Neural progenitor cell (in vitro differentiated cells): ENCODE measurements at regions not wholly inside any gene's neighbourhood (a gene's known extent, or its start where the extent isn't known, plus 50 kb on each side); places are given as distances from the start of the nearest gene placed in this dataset.

ENCODE experiments used
- DNase-seq: peaks from one replicate; pipeline ENCODE4 v3.0.0-alpha.2; 2016; ENCODE audit warnings: low spot score
- H2AFZ ChIP-seq: fragments of 200-600 bp; sonication (generic); replicated peaks from 2 replicates; pipeline ENCODE4 v1.6.1; 2016; ENCODE audit warnings: antibody characterized with exemption
- H3F3A ChIP-seq: fragments of 200-600 bp; sonication (generic); 2 replicates; pipeline ENCODE4 v1.6.1; 2016; ENCODE audit warnings: antibody characterized with exemption, low read depth
- H3K27ac ChIP-seq: fragments of 200-600 bp; sonication (generic); 2 replicates; pipeline ENCODE4 v1.5.1; 2016; ENCODE audit warnings: mild to moderate bottlenecking
- H3K27me3 ChIP-seq: fragments of 200-600 bp; sonication (generic); 2 replicates; pipeline ENCODE4 v1.6.1; 2016; ENCODE audit warnings: mild to moderate bottlenecking, moderate library complexity
- H3K36me3 ChIP-seq: fragments of 200-600 bp; sonication (generic); 2 replicates; pipeline ENCODE4 v1.5.1; 2016
- H3K4me1 ChIP-seq: fragments of 200-600 bp; sonication (generic); 2 replicates; pipeline ENCODE4 v1.6.1; 2016; ENCODE audit warnings: mixed run types
- H3K4me2 ChIP-seq: fragments of 200-600 bp; sonication (generic); 2 replicates; pipeline ENCODE4 v1.6.1; 2016
- H3K4me3 ChIP-seq: fragments of 200-600 bp; sonication (generic); 2 replicates; pipeline ENCODE4 v1.5.1; 2016
- H3K79me2 ChIP-seq: fragments of 200-600 bp; sonication (generic); 2 replicates; pipeline ENCODE4 v1.6.1; 2016; ENCODE audit warnings: low read depth
- H3K9ac ChIP-seq: fragments of 200-600 bp; sonication (generic); 2 replicates; pipeline ENCODE4 v1.6.1; 2016
- H3K9me3 ChIP-seq: fragments of 200-600 bp; sonication (generic); 2 replicates; pipeline ENCODE4 v1.5.1; 2016; ENCODE audit warnings: low read depth
- H4K20me1 ChIP-seq: fragments of 200-600 bp; sonication (generic); 2 replicates; pipeline ENCODE4 v1.6.1; 2016; ENCODE audit warnings: low read depth
- H3K27ac Mint-ChIP-seq: 3 replicates; pipeline ENCODE4 v1.8.0; 2021; ENCODE audit warnings: mixed read lengths
- H3K27me3 Mint-ChIP-seq: 2 replicates; pipeline ENCODE4 v1.8.0; 2022; ENCODE audit warnings: low read depth, mild to moderate bottlenecking, inconsistent platforms, moderate library complexity, mixed read lengths; ENCODE audit not compliant: insufficient read depth
- H3K36me3 Mint-ChIP-seq: 3 replicates; pipeline ENCODE4 v1.8.0; 2021; ENCODE audit warnings: mixed read lengths
- H3K4me1 Mint-ChIP-seq: 3 replicates; pipeline ENCODE4 v1.8.0; 2021; ENCODE audit warnings: mixed read lengths
- H3K4me3 Mint-ChIP-seq: 3 replicates; pipeline ENCODE4 v1.8.0; 2021; ENCODE audit warnings: mild to moderate bottlenecking, moderate library complexity, mixed read lengths
- H3K9me3 Mint-ChIP-seq: 3 replicates; pipeline ENCODE4 v1.8.0; 2020; ENCODE audit warnings: mixed read lengths
- EZH2 ChIP-seq: fragments of 200-600 bp; sonication (generic); IDR thresholded peaks from 2 replicates; pipeline ENCODE4 v1.6.1; 2017; ENCODE audit warnings: antibody characterized with exemption, mild to moderate bottlenecking, moderate library complexity
- EZH2phosphoT487 ChIP-seq: fragments of 200-600 bp; sonication (generic); IDR thresholded peaks from 2 replicates; pipeline ENCODE4 v1.6.1; 2017; ENCODE audit warnings: antibody characterized with exemption
- TF ChIP-seq, protein P1 (sequence below): fragments of 200-600 bp; sonication (generic); IDR thresholded peaks from 2 replicates; pipeline ENCODE4 v1.5.1; 2017; ENCODE audit warnings: antibody characterized with exemption, mild to moderate bottlenecking

DNA sequence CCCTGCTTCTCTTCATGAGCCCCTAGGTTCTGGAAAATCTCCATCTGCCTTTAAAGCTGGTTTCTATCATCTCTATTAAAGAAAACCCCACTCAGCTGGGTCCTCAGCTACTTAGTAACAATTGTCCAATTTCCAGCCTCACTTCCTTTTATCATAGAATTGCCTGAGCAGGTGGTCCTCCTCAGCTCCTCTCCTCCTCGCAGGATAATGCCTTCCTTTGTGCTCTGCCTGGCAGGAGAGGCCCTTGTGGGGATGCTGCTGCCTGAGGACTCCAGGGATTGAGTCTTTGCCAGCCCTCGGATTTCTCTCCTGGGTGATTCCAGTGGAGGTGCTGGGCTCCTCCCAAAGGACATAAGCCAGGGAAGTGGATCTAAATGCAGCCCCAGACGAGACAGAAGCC, 448.3 kb downstream of the INSC start:
- H3K4me1 Mint-ChIP-seq = peaks cover 22% of the 10 kb centered on the region
- H3K27me3 Mint-ChIP-seq = peaks cover 2% of the 10 kb centered on the region
- H3K36me3 Mint-ChIP-seq = peaks cover 4% of the 10 kb centered on the region
- H3K79me2 ChIP-seq = peaks cover 46% of the 10 kb centered on the region
- H2AFZ ChIP-seq = no peak overlapping the region
- peaks cover 39% of the 10 kb centered on the region for H3F3A ChIP-seq
- H3K9me3 Mint-ChIP-seq = peaks cover 21% of the 10 kb centered on the region
- peak; percentile 30 for TF ChIP-seq EZH2phosphoT487
- TF ChIP-seq, protein P1, sequence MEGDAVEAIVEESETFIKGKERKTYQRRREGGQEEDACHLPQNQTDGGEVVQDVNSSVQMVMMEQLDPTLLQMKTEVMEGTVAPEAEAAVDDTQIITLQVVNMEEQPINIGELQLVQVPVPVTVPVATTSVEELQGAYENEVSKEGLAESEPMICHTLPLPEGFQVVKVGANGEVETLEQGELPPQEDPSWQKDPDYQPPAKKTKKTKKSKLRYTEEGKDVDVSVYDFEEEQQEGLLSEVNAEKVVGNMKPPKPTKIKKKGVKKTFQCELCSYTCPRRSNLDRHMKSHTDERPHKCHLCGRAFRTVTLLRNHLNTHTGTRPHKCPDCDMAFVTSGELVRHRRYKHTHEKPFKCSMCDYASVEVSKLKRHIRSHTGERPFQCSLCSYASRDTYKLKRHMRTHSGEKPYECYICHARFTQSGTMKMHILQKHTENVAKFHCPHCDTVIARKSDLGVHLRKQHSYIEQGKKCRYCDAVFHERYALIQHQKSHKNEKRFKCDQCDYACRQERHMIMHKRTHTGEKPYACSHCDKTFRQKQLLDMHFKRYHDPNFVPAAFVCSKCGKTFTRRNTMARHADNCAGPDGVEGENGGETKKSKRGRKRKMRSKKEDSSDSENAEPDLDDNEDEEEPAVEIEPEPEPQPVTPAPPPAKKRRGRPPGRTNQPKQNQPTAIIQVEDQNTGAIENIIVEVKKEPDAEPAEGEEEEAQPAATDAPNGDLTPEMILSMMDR = no peak
- no peaks in the 10 kb centered on the region for H4K20me1 ChIP-seq
- no peak overlapping the region for H3K9ac ChIP-seq
- H3K4me2 ChIP-seq = peak overlapping the region; percentile 51
- no peaks in the 10 kb centered on the region for H3K9me3 ChIP-seq
- H3K36me3 ChIP-seq = no peaks in the 10 kb centered on the region
- no peak overlapping the region for H3K4me3 Mint-ChIP-seq
- no peak overlapping the region for H3K4me3 ChIP-seq
- no peaks in the 10 kb centered on the region for H3K27me3 ChIP-seq
- peak overlapping the region; percentile 86 for H3K27ac Mint-ChIP-seq
- H3K4me1 ChIP-seq = peaks cover 57% of the 10 kb centered on the region
- peak overlapping the region; percentile 85 for H3K27ac ChIP-seq
- DNase-seq = peak; percentile 73

DNA sequence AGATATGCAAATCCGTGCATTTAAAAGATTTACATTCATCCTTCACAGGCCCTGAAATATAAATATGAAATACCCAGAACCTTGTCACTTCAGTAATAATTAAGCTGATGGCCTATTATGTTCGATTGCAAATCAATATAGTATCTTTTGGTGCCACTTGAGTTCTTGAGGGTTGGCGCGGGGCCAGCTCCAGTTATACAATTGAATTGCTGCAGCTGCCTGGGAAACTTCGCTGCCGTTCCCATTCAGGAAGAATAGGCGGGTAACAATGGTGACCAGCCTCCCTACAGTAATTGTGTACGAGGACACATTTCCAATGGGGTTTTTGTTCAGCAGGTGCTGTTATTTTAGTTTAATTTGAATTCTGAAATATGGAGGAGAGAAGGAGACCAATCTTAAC, 451.2 kb downstream of the INSC start:
- peak; percentile 17 for DNase-seq
- H3K79me2 ChIP-seq = peaks cover 28% of the 10 kb centered on the region
- no peaks in the 10 kb centered on the region for H3K27me3 ChIP-seq
- H3K4me1 ChIP-seq = peaks cover 55% of the 10 kb centered on the region
- Mint-ChIP-seq H3K4me3 (no peak overlapping the region), H3K27me3 (peaks cover 2% of the 10 kb centered on the region), H3K27ac (peak overlapping the region; percentile 70), H3K4me1 (peaks cover 24% of the 10 kb centered on the region), H3K9me3 (peaks cover 21% of the 10 kb centered on the region), H3K36me3 (peaks cover 4% of the 10 kb centered on the region)
- H4K20me1 ChIP-seq = no peaks in the 10 kb centered on the region
- no peak overlapping the region for H2AFZ ChIP-seq
- TF ChIP-seq EZH2phosphoT487 = no peak
- TF ChIP-seq EZH2 = no peak
- TF ChIP-seq, protein P1 = no peak
- H3F3A ChIP-seq = peaks cover 34% of the 10 kb centered on the region
- no peak overlapping the region for H3K9ac ChIP-seq
- no peaks in the 10 kb centered on the region for H3K36me3 ChIP-seq
- no peak overlapping the region for H3K4me2 ChIP-seq
- no peak overlapping the region for H3K4me3 ChIP-seq
- H3K27ac ChIP-seq = no peak overlapping the region
- no peaks in the 10 kb centered on the region for H3K9me3 ChIP-seq

DNA sequence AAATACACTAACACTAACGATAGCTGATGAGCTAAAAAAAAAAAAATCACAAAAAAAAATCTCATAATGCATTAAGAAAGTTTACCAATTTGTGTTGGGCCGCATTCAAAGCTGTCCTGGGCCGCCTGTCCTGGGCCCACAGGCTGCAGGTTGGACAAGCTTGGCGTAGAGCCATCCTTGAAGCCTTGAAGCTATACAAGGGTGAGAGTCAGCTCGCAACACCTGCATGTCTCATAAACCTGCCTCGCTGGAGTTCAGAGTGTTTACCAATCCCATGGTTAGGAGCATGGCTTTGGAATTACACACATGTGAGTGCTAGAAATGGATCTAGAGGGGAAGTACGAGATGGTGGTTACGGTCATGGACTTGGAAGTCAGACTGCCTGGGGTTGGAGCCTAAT, 453.7 kb downstream of the INSC start:
- no peak overlapping the region for H3K9ac ChIP-seq
- TF ChIP-seq, protein P1 = no peak
- no peak for TF ChIP-seq EZH2phosphoT487
- no peak for TF ChIP-seq EZH2
- no peak overlapping the region for H3K27ac Mint-ChIP-seq

More for the DNA sequence above, 453.7 kb downstream of the INSC start:
- Mint-ChIP-seq H3K27me3 (peaks cover 1% of the 10 kb centered on the region), H3K36me3 (peaks cover 4% of the 10 kb centered on the region), H3K9me3 (peaks cover 13% of the 10 kb centered on the region), H3K4me3 (no peak overlapping the region), H3K4me1 (peaks cover 15% of the 10 kb centered on the region)
- Histone ChIP-seq H2AFZ (no peak overlapping the region), H3K36me3 (no peaks in the 10 kb centered on the region), H3K79me2 (peaks cover 22% of the 10 kb centered on the region), H3F3A (peaks cover 12% of the 10 kb centered on the region), H3K4me3 (no peak overlapping the region), H4K20me1 (no peaks in the 10 kb centered on the region), H3K27me3 (no peaks in the 10 kb centered on the region), H3K4me2 (no peak overlapping the region), H3K4me1 (peaks cover 35% of the 10 kb centered on the region), H3K27ac (no peak overlapping the region), H3K9me3 (no peaks in the 10 kb centered on the region)
- no peak for DNase-seq
